ENCODE measurements at regions not wholly inside any gene's neighbourhood (a gene's known extent, or its start where the extent isn't known, plus 50 kb on each side); places are given as distances from the start of the nearest gene placed in this dataset.
A peak's percentile ranks its signal among the peaks of the same experiment; 100 is the strongest.

GRCh38 chr1:87194856-87195255, 133.8 kb upstream of the LMO4 start:
- no peak for DNase-seq (ENCODE audit: low read depth in 2 of 2)

GRCh38 chr1:87196110-87196827, 132.4 kb upstream of the LMO4 start:
- peak in 1 of 2 donors; percentile 55 for DNase-seq (ENCODE audit: low read depth in 2 of 2)

- no peak for DNase-seq (ENCODE audit: low read depth in 2 of 2)
Observed at GRCh38 chr1:87197156-87197555, 131.5 kb upstream of the LMO4 start.

GRCh38 chr1:87197641-87198040, 131.0 kb upstream of the LMO4 start:
- DNase-seq (ENCODE audit: low read depth in 2 of 2): no peak

DNA sequence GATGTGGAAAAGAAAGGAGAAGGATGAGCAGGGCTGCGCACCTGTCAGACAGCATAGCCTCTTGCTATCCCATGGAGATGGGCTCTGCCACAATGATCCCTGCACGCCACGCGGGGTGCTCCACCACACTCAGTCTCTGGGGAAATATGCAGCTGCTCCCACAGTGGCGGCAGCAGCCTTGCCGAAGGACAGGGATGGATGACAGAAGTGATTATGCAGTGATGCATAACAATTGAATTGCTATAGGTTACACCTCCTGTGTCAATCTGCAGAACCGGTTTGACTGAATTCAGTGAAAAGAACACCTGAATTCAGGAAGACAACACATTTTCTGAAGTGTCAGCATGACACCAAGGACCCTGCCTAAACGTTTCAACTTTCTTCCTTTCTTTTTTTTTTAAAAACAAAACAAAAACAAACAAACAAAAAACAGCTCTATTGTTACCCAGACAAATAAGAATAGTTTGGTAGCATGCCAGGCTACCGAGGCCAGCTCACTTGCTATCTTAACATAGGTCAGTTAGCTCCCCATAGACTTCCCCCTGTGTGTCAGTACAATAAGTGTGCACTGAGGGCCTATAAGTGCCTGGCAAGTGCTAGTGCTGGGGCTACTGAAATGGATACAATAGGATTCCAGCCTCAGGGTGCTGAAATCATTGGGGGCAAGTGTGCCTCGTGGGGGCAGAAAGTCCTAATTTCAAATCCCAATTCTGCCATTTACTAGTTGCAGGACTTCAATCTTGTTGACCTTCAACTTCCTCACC, 127.6 kb upstream of the LMO4 start:
- DNase-seq (ENCODE audit: low read depth in 2 of 2): no peak

GRCh38 chr1:87201768-87202167, 126.9 kb upstream of the LMO4 start:
- no peak for DNase-seq (ENCODE audit: low read depth in 2 of 2)

DNA sequence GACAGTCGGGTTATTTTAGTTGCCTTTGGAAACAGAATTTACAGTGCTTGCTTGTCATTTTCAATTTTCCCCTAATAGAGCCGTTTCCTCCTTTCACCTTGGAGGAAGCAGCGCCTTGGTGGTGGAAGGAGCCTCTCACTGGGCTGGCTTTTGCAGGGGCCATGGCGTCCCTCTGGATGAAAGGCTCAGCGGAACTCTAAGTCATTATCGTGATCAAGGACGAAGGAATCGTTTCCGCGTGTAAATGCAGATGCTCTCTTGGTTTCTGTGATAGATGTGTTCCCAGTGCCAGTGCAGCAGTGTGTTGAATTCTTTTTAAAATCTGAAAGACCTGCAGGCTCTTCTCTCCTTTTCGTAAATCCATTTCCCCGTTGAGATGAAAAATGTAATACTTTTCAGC, 126.2 kb upstream of the LMO4 start:
- no peak for DNase-seq (ENCODE audit: low read depth in 2 of 2)

- no peak for DNase-seq (ENCODE audit: low read depth in 2 of 2)
Observed at GRCh38 chr1:87202922-87203655, 125.6 kb upstream of the LMO4 start.

GRCh38 chr1:87203904-87204303, 124.8 kb upstream of the LMO4 start:
- DNase-seq (ENCODE audit: low read depth in 2 of 2): no peak

GRCh38 chr1:87204441-87204840, 124.2 kb upstream of the LMO4 start:
- DNase-seq (ENCODE audit: low read depth in 2 of 2): no peak

DNA sequence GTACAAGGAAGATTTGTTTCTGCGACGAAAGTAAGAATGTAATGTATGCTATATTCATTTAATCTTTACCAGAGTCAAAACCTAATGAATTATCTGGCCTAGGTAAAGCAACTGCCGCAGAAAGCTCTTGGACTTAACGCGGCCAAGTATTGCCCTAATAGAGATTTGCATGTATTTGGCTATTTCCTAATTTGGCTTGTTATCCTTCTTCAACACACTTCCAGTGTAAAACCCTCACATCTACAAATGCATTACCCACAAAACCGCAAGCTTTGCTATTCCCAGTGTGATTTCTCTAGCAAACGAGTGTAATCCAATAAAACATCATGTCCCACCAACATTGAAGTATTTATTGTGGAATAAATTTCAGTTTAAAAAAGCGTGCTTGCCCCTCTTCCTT, 123.8 kb upstream of the LMO4 start:
- DNase-seq (ENCODE audit: low read depth in 2 of 2): no peak

- DNase-seq (ENCODE audit: low read depth in 2 of 2): no peak
Observed at GRCh38 chr1:87206044-87206831, 122.4 kb upstream of the LMO4 start.

GRCh38 chr1:87208080-87208479, 120.6 kb upstream of the LMO4 start:
- DNase-seq (ENCODE audit: low read depth in 2 of 2): no peak

DNA sequence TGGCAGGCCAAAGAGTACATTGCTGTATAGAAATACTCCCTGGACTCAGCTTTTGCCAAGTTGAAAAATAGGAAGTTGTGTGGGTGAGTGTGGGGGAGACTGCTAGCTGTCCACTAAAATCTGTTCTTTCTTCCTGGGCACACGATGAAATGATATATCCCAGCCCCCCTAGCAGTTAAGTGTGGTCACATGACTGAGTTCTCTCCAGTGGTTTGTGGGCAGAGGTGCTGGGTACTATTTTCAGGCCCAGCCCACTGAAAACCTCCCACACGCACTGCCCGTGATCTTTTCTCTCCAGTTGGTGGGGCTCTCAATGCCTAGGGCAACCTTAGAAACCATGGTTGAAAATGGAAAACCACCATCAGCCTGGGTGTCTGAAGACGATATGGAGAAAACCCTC, 119.7 kb upstream of the LMO4 start:
- DNase-seq (ENCODE audit: low read depth in 2 of 2): no peak

DNA sequence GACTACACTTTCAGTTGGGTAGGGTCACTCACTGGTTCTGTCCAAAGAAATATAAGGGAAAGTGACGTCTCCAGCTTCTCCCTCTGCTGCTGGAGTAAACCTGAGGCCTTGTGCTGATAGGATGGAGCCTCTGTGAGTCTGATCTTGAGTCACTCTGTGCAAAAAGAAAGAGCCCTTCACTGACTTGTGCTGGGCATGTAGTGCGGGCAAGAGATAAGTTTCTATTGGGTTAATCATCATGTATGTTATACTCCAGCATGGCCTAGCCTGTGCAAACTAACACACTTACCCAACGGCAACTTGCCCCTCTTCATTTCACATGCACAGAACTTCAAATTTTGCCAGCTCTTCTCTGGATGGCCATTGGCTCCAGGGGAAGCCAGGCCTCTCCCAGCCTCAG, 118.5 kb upstream of the LMO4 start:
- no peak for DNase-seq (ENCODE audit: low read depth in 2 of 2)

DNA sequence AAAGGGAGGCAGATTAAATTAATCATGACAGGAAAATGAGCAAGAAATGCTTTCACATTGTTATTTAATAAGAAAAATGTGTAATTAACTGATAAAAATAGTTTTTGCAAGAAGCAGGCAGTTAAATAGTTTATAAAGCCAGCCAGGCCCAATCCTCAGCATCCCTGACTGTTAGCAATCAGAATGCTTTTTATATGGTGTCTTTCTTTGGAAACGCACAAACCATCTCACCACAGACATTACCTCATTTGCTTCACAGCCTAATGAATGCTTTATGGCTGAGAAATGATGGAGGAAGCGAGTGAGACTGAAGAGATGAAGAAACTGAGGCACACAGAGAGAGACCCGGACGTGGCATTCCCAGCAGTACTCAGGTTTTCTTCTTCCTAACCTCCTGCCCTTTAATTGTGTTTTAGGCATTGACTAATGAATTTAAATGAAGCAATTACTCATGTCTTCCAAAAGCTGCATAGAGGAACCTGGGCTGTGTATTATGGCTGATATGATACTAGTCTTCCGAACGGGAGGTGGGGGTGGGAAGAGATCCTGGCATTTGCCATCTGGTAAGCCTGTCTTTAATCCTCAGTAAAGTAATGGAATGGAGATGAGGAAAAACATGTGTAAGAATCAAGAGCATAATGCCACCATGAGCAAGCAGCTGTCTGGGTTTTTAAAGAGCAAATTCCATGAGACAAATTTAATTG, 116.1 kb upstream of the LMO4 start:
- DNase-seq (ENCODE audit: low read depth in 2 of 2): no peak

- no peak for DNase-seq (ENCODE audit: low read depth in 2 of 2)
Observed at GRCh38 chr1:87213135-87213515, 115.6 kb upstream of the LMO4 start.

- DNase-seq (ENCODE audit: low read depth in 2 of 2): no peak
Observed at GRCh38 chr1:87215592-87215991, 113.1 kb upstream of the LMO4 start.

- DNase-seq (ENCODE audit: low read depth in 2 of 2): no peak
Observed at GRCh38 chr1:87218618-87219017, 110.1 kb upstream of the LMO4 start.

GRCh38 chr1:87219141-87219540, 109.5 kb upstream of the LMO4 start:
- DNase-seq (ENCODE audit: low read depth in 2 of 2): no peak

DNA sequence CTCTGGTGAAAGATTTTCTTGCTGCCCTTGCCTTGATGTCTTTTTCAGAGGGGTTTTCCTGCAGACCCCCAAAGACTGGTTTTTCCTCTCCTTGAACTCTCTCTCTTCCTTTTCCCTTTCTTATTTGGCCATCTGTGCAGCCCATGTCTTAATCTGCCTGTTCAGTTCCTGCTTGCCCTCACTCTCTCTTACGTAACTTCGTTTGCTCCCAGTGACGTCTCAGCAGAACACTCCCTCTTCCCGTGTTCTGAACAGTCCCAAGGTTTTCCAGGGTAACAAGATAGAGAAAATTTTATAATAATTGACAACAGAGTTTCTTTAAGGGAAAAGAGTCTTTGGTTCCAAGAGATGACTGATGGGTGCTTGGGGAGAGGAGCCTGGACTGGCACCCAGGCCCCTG, 109.1 kb upstream of the LMO4 start:
- DNase-seq (ENCODE audit: low read depth in 2 of 2): no peak

Data from lung microvascular endothelial cell (primary cell).